GM13976 (cell line): ENCODE measurements at regions not wholly inside any gene's neighbourhood (a gene's known extent, or its start where the extent isn't known, plus 50 kb on each side); places are given as distances from the start of the nearest gene placed in this dataset.
"Not testable (repeated sequence)": the region's sequence is repeated elsewhere in the genome, so short reads cannot be mapped to it uniquely, and the experiment has no call there.

Source experiments
- DNase-seq: peaks from one replicate; pipeline ENCODE4 v3.0.0; 2012; ENCODE audit warnings: low spot score
- CTCF ChIP-seq: IDR thresholded peaks from 2 replicates; pipeline ENCODE4 v1.5.1; 2012; ENCODE audit warnings: borderline replicate concordance, mild to moderate bottlenecking; ENCODE audit not compliant: insufficient read depth; ENCODE audit errors: extremely low read depth, missing control alignments, control extremely low read depth
- in situ Hi-C: fragments of 300-500 bp; cut with MboI; formaldehyde crosslinking; loops from one replicate; pipeline ENCODE4 v1.12.0; 2022; ENCODE audit warnings: low sequenced_read_pairs, mixed read lengths, inconsistent platforms; ENCODE audit not compliant: unreplicated experiment

GRCh38 chr10:131038056-131038455 lies 273.5 kb downstream of the TCERG1L start:
- no peak for TF ChIP-seq CTCF
- in situ Hi-C loops: no loop called here
- DNase-seq: no peak

- no peak for DNase-seq
- no peak for TF ChIP-seq CTCF
- in situ Hi-C loops: no loop called here
Measured at GRCh38 chr10:131041031-131041430, 270.5 kb downstream of the TCERG1L start.

- no peak for TF ChIP-seq CTCF
- in situ Hi-C loops: no loop called here
- no peak for DNase-seq
Measured at GRCh38 chr10:131041441-131041840, 270.1 kb downstream of the TCERG1L start.

GRCh38 chr10:131042015-131042414 lies 269.5 kb downstream of the TCERG1L start:
- DNase-seq, in situ Hi-C loops: not testable (repeated sequence)
